SHP77 treated with DMSO at 0.1 percent for 48 hours (cell line): ENCODE measurements at regions not wholly inside any gene's neighbourhood (a gene's known extent, or its start where the extent isn't known, plus 50 kb on each side); places are given as distances from the start of the nearest gene placed in this dataset.
"Not testable (repeated sequence)": the region's sequence is repeated elsewhere in the genome, so short reads cannot be mapped to it uniquely, and the experiment has no call there.

ENCODE experiments used
- DNase-seq: peaks from one replicate; lab custom pipeline; 2025; lab: John Stamatoyannopoulos, UW

- no peak for DNase-seq
Observed at GRCh38 chr10:28859791-28860190, 182.5 kb downstream of the BAMBI start.

DNA sequence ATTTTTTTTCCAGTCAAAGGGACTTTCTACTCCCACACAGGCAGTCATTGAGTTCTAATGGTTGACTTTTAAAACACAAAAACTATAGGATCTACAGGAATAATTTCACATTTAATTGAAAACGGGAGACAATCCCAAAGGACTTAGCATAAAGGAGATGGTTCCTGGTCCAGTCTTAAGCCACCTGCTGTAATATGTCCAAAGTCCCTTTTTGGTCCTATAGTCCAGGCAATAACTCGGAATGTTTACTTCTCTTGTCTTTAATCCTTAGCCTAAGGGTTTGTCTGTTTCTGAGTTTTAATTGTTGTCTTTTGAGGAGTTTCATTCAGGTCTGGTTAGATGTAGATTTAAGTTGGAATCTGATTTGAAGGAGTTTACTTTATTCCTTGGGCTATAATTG lies 184.9 kb downstream of the BAMBI start:
- DNase-seq: no peak

GRCh38 chr10:28869606-28870201 lies 192.4 kb downstream of the BAMBI start:
- no peak for DNase-seq

- DNase-seq: no peak
Observed at GRCh38 chr10:28871665-28872064, 194.3 kb downstream of the BAMBI start.

- DNase-seq: no peak
Observed at GRCh38 chr10:28872587-28873165, 195.4 kb downstream of the BAMBI start.

DNA sequence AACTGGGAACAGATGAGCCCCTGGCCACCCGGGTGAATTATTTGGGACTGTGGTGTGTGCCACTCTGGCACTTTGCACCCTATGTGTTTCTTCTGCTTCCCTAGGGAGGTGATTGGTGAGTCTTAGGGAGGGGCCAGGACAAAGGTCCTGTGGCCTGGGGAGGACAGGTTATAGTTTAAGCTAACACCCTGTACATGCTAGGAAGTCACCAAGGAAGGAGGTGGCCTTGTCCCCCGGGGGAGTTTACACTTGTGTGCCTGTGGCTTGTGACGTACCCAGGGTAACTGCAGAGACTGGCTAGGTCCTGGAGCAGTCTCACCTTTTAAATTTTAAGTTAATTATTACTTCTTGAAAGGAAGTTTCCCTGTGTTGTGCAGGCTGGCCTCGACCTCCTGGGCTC lies 196.2 kb downstream of the BAMBI start:
- no peak for DNase-seq

DNA sequence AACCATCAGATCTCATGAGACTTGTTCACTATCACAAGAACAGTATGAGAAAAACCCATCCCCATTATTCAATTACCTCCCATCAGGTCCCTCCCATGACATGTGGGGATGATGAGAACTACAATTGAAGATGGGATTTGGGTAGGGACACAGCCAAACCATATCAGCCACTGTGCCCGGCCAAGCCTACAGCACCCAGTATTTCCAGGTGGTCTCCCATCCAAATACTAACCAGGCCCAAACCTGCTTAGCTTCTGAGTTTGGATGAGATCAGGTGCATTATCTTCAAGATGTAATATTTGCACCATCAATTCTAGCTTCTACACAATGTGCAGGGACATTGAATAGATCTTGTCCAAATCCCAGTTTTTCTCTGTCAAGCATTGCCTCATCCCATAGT lies 196.9 kb downstream of the BAMBI start:
- no peak for DNase-seq

DNA sequence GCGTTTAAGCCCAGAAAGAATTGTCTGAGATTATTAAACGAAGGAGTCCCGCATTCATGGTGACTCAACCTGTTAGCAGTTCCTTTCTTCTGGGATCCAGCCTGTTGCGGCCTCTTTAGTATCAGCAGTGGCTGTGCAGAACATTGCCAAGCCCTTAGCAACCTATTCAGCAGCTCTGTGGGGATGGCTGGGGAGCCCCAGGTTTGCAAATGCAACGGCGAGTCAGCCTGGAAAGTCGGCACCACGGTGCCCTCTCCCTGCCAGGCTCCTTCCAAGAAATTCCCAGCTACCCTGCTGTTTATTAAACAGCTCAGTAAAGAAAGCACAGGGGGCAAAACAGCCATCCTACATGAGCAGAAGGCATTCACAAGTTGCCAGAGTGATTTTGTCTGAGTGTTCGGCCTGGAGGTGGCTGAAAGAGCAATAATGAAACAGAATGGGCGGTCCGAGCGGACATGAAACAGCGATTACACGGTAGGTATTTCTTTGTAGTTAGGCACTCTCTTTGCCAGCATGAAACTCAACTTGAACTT lies 198.3 kb downstream of the BAMBI start:
- DNase-seq: no peak

GRCh38 chr10:28878236-28878970 lies 201.1 kb downstream of the BAMBI start:
- no peak for DNase-seq

- DNase-seq: no peak
Observed at GRCh38 chr10:28879246-28879645, 201.9 kb downstream of the BAMBI start.

- no peak for DNase-seq
Observed at GRCh38 chr10:28879875-28880682, 202.8 kb downstream of the BAMBI start.

DNA sequence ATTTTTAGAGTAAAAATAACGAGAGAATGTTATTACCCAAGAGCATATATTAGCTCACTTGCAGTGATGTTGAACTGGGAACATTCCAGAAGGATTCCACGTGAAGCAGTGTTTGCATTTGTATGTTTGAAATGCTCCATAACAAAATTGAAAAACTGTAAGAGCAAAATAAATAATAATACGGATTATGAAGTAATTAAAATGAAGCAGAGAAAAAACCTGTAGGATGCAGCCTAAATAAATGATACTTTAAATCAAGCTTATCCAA lies 203.3 kb downstream of the BAMBI start:
- no peak for DNase-seq

DNA sequence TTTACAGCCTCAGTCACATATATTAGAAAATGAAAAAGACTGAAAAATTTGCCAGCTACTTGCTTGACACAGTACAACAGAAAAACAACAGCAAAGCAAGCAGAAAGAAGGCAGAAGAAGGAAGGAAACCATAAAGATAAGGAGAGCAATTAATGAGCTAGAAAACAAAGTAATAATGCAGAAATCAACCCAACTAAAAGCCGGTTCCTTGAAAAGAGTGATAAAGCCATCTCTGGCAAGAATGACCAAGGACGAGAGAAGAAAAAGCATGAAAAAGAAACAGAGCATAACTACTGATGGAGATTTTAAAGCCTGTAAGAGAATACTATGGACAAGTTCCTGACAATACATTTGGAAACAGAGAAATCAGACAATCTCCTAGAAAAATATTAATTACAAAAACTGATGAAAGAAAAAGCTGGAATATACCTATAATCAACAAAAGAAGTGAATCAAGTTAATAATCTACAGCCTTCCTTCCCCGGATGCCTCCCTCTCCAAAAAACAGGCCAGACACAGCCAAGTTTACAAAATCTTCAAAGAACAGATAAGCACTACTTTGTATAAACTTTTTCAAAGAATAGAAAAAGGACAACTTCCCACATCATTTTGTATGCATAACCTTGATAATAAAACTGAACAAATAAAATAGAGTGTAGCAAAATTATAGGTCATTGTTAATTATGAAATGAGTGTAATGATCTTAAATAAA lies 204.0 kb downstream of the BAMBI start:
- DNase-seq: no peak

DNA sequence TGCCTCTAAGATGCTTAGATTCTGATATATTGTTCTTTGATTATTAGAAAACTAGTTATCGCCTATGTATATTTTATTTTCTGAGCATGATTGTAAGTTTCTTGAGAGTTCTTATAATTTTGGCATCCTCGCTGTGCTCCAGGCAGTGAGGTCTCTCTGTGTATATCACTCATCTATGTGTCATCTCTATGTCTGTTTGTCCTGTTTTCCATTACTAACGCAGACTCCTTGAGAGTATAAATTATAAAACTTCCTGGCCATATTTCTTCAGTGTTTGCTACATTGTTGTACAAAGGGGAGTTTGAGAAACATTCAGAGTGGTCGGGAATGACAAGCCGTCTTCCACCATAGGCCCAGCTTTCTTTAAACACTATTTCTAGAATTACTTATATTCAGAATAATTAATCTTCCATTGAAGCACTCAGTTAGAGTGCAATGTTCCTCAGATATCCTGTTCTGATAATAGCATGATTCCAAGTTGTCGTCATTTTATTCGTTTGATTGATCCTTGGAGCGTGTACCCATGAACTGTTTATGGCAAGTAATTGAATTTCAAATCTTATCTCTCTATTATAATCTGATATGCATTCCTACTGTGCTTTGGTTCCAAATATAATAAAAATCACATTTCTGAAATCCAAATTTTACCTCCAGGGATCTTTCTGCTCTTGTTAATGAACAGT lies 206.6 kb downstream of the BAMBI start:
- no peak for DNase-seq

- no peak for DNase-seq
Observed at GRCh38 chr10:28890121-28890950, 213.0 kb downstream of the BAMBI start.

GRCh38 chr10:28891058-28891713 lies 213.9 kb downstream of the BAMBI start:
- no peak for DNase-seq

- no peak for DNase-seq
Observed at GRCh38 chr10:28892818-28893547, 215.7 kb downstream of the BAMBI start.

- DNase-seq: no peak
Observed at GRCh38 chr10:28894146-28894545, 216.8 kb downstream of the BAMBI start.

- DNase-seq: not testable (repeated sequence)
Observed at GRCh38 chr10:28895671-28896070, 218.3 kb downstream of the BAMBI start.
